Nephron progenitor cell (in vitro differentiated cells): ENCODE measurements at regions not wholly inside any gene's neighbourhood (a gene's known extent, or its start where the extent isn't known, plus 50 kb on each side); places are given as distances from the start of the nearest gene placed in this dataset.

Experiments used
- DNase-seq: peaks from one replicate; pipeline ENCODE4 v3.0.0; 2021
- H3K27ac Mint-ChIP-seq: 2 replicates; pipeline ENCODE4 v1.8.0; 2021; ENCODE audit warnings: mild to moderate bottlenecking, moderate library complexity, mixed read lengths
- H3K27me3 Mint-ChIP-seq: 2 replicates; pipeline ENCODE4 v1.8.0; 2021; ENCODE audit warnings: mild to moderate bottlenecking, low read depth, mixed read lengths; ENCODE audit not compliant: poor library complexity
- H3K36me3 Mint-ChIP-seq: 2 replicates; pipeline ENCODE4 v1.8.0; 2021; ENCODE audit warnings: low read depth, mixed read lengths
- H3K4me1 Mint-ChIP-seq: 2 replicates; pipeline ENCODE4 v1.8.0; 2021; ENCODE audit warnings: mixed read lengths
- H3K4me3 Mint-ChIP-seq: 2 replicates; pipeline ENCODE4 v1.8.0; 2021; ENCODE audit warnings: mild to moderate bottlenecking, moderate library complexity, mixed read lengths
- H3K9me3 Mint-ChIP-seq: 2 replicates; pipeline ENCODE4 v1.8.0; 2021; ENCODE audit warnings: mild to moderate bottlenecking, moderate library complexity, mixed read lengths
- TF ChIP-seq, protein P1 (sequence below): fragments of 200-600 bp; sonication (generic); IDR thresholded peaks from 2 replicates; pipeline ENCODE4 v1.5.0; 2021; ENCODE audit warnings: antibody characterized with exemption

DNA sequence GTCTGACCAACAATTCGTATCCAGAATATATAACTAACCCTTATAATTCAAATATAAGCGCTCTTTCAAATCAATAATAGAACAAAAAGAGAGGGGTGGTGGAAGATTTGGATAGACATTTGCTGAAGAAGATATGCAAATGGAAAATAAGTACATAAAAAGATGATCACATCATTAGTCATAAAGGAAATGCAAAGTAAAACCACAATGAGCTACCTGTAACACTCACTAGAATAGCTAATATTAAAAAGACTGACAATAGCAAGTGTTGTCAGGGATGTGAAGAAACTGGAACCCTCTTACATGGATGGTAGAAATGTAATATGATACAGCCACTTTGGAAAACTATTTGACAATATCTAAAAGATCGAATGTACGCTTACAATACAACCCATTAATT, 84.9 kb upstream of the MRPS9 start:
- Mint-ChIP-seq H3K27me3 (peaks cover 12% of the 10 kb centered on the region), H3K4me3 (no peak overlapping the region), H3K27ac (no peak overlapping the region), H3K4me1 (peaks cover 20% of the 10 kb centered on the region), H3K9me3 (peaks cover 27% of the 10 kb centered on the region), H3K36me3 (no peaks in the 10 kb centered on the region)
- DNase-seq = no peak
- TF ChIP-seq, protein P1, sequence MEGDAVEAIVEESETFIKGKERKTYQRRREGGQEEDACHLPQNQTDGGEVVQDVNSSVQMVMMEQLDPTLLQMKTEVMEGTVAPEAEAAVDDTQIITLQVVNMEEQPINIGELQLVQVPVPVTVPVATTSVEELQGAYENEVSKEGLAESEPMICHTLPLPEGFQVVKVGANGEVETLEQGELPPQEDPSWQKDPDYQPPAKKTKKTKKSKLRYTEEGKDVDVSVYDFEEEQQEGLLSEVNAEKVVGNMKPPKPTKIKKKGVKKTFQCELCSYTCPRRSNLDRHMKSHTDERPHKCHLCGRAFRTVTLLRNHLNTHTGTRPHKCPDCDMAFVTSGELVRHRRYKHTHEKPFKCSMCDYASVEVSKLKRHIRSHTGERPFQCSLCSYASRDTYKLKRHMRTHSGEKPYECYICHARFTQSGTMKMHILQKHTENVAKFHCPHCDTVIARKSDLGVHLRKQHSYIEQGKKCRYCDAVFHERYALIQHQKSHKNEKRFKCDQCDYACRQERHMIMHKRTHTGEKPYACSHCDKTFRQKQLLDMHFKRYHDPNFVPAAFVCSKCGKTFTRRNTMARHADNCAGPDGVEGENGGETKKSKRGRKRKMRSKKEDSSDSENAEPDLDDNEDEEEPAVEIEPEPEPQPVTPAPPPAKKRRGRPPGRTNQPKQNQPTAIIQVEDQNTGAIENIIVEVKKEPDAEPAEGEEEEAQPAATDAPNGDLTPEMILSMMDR = no peak

DNA sequence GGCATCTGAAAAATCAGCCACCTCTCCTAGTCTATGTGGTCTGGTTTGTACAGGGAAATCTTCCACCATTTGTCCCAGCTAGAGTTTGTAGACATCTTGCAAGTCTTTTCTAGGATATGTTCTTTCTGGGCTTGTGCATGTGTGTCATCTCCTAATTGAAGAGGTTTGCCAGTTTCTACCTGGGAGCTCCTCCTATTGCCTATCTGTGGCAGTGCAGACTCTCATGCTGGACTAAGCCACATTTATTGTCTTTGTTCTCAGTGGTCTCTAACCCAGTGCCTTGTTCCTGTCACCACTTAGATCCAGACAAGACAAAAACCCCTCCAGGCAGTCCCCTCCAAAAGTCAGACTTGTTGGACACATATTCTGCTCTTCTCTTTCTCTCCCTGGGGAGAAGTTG, 72.0 kb upstream of the MRPS9 start:
- TF ChIP-seq, protein P1 = no peak
- Mint-ChIP-seq H3K27me3 (no peaks in the 10 kb centered on the region), H3K4me1 (no peaks in the 10 kb centered on the region), H3K4me3 (no peak overlapping the region), H3K36me3 (no peaks in the 10 kb centered on the region), H3K9me3 (peaks cover 47% of the 10 kb centered on the region), H3K27ac (no peak overlapping the region)
- no peak for DNase-seq

DNA sequence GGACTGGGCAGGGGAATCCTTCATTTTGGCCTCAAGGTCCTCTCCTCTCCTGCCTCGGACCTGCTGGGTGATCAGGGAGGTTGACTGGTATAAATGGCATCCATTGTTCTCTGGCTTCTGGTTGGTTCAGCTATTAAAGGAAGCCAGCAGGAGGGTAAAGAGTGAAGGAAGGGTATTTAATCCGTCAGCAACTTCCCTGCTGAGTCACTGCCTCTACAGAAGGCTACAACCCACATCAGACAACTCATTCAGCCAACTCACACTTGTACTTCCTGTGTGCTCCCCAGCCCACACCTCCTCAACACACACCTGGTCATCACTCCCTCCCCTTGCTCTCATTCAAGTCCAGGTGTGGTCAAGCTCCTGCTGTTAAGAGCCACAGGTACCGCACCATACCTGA, 68.3 kb upstream of the MRPS9 start:
- no peak overlapping the region for H3K4me3 Mint-ChIP-seq
- peaks cover 17% of the 10 kb centered on the region for H3K9me3 Mint-ChIP-seq
- H3K36me3 Mint-ChIP-seq = no peaks in the 10 kb centered on the region
- no peaks in the 10 kb centered on the region for H3K27me3 Mint-ChIP-seq
- no peak overlapping the region for H3K27ac Mint-ChIP-seq
- TF ChIP-seq, protein P1 = no peak
- DNase-seq = no peak
- H3K4me1 Mint-ChIP-seq = no peaks in the 10 kb centered on the region

DNA sequence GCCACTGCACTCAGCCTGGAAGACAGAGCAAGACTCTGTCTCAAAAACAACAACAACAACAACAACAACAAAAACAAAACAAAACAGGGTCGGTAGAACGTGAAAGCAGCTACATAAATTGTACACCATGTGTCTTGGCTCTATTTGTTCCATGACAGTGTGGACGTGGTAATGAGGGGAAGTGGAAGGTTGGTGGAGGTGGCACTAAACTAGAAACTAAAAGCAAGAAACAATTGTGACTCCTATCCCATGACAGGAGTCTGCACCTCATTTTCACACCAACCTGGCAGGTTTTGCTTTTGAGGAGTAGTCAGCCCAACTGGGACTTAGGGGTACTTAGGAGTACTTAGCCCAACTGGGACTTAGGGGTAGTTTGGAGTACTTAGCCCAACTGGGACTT, 62.5 kb upstream of the MRPS9 start:
- H3K27me3 Mint-ChIP-seq = peaks cover 5% of the 10 kb centered on the region
- DNase-seq = no peak

DNA sequence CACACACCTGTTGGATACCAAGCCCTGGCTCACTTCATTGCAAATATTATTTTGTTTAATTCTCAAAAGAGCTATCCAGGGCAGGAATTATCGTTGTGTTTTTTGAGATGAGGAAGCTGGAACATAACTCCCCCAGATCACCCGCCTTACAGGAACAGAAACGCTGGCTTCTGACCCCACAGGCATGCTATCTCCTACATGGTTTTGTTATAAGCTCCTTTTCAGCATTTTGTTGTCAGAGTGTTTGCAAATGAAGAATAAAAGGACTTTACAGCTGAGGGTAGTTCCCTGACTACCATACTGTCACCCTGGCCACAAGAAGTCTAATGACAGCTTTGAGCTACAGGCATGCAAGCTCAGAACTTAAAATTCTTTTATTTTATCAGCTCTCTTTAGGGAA, 62.0 kb upstream of the MRPS9 start:
- no peak overlapping the region for H3K27ac Mint-ChIP-seq
- no peak for DNase-seq
- H3K36me3 Mint-ChIP-seq = no peaks in the 10 kb centered on the region
- peaks cover 5% of the 10 kb centered on the region for H3K27me3 Mint-ChIP-seq
- TF ChIP-seq, protein P1 = no peak
- no peak overlapping the region for H3K4me3 Mint-ChIP-seq
- no peaks in the 10 kb centered on the region for H3K4me1 Mint-ChIP-seq
- H3K9me3 Mint-ChIP-seq = peaks cover 8% of the 10 kb centered on the region

More for the DNA sequence above, 62.5 kb upstream of the MRPS9 start:
- Mint-ChIP-seq H3K4me1 (no peaks in the 10 kb centered on the region), H3K9me3 (peaks cover 8% of the 10 kb centered on the region), H3K27ac (no peak overlapping the region), H3K36me3 (no peaks in the 10 kb centered on the region), H3K4me3 (no peak overlapping the region)
- TF ChIP-seq, protein P1 = no peak

DNA sequence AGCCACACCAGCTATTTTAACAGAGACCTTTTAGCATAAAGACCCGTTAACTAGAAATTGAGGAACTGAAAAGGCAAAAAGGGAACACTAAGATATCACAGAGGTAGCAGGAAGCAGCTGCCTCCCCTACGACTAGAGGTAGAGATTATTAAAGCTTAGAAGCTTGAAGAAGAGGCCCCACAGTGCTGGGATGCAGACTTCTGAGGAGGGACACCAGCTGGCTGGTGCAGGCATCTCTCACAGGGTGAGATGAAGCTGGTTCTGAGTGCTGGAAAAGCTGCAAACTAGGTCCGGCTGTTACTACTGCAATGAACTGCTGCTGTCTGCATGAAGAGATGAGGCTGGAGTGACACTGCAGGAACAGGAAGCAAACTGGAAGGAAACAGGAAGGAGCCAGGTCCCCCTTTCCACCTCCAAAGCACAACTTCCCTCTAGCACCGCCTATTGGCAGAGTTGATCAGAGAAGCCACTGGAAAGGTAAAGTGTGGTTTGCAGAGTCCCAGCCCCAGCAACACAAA, 61.2 kb upstream of the MRPS9 start:
- peaks cover 8% of the 10 kb centered on the region for H3K9me3 Mint-ChIP-seq
- H3K27ac Mint-ChIP-seq = no peak overlapping the region
- TF ChIP-seq, protein P1 = no peak
- no peak for DNase-seq
- H3K4me1 Mint-ChIP-seq = no peaks in the 10 kb centered on the region
- no peaks in the 10 kb centered on the region for H3K36me3 Mint-ChIP-seq
- H3K4me3 Mint-ChIP-seq = no peak overlapping the region
- H3K27me3 Mint-ChIP-seq = peaks cover 5% of the 10 kb centered on the region
